HepG2 (cell line): ENCODE measurements at regions not wholly inside any gene's neighbourhood (a gene's known extent, or its start where the extent isn't known, plus 50 kb on each side); places are given as distances from the start of the nearest gene placed in this dataset.
A peak's percentile ranks its signal among the peaks of the same experiment; 100 is the strongest.

ENCODE experiments used
- ATAC-seq: fragments of 200-7000 bp; cut with Tn5 transposase; 3 replicates; pipeline ENCODE4 v1.9.1; 2020; ENCODE audit warnings: mild to moderate bottlenecking, moderate library complexity
- BruUV-seq: library from RNA; stranded (reverse); fragments of 400-500 nt; replicated peaks from 2 replicates; lab custom pipeline; 2021; lab: Mats Ljungman, UMichigan
- CTCF ChIA-PET: fragments of 300-600 bp; formaldehyde crosslinking; extraction: SDS; loops from one replicate; lab custom pipeline; 2021; ENCODE audit warnings: low total read pairs, inconsistent platforms, low intra/inter-chr PET ratio; lab: Yijun Ruan, JAX
- POLR2A ChIA-PET: fragments of 350-600 bp; sonication (Branson Sonifier 250); formaldehyde crosslinking; loops from one replicate; lab custom pipeline; 2020; ENCODE audit warnings: antibody characterized with exemption, inconsistent platforms; lab: Yijun Ruan, JAX
- DNase-seq: peaks from one replicate; pipeline ENCODE4 v3.0.0-alpha.2; 2015; ENCODE audit warnings: low spot score
- FAIRE-seq: peaks from 3 replicates; lab custom pipeline; 2011; peaks lifted over from hg19 to GRCh38; lab: Jason Lieb, UNC
- H2AFZ ChIP-seq: one replicate; pipeline ENCODE4 v1.6.1; 2011; ENCODE audit warnings: low read length, inconsistent platforms
- H3K27ac ChIP-seq: fragments of 300-600 bp; 3 replicates; pipeline ENCODE4 v1.8.0; 2011; ENCODE audit warnings: mixed run types, mild to moderate bottlenecking, mixed read lengths, low read length, inconsistent platforms; ENCODE audit not compliant: insufficient read depth; ENCODE audit errors: extremely low read length
- H3K27me3 ChIP-seq, 2 experiments: fragments of 200-600 bp in 1 of 2; 2 replicates in 1 of 2; 3 replicates in 1 of 2; pipeline versions ENCODE4 v1.6.0 to v1.8.0; 2011; ENCODE audit warnings: low read length in 2 of 2, mild to moderate bottlenecking in 2 of 2, moderate library complexity in 2 of 2, inconsistent platforms in 1 of 2; ENCODE audit not compliant: insufficient read depth in 2 of 2, control insufficient read depth in 1 of 2
- H3K36me3 ChIP-seq, 2 experiments: fragments of 200-600 bp in 1 of 2; replicated peaks in 1 of 2; 2 replicates in 1 of 2; 3 replicates in 1 of 2; pipeline versions ENCODE4 v1.5.1 to v1.8.0; 2011; ENCODE audit warnings: low read length in 2 of 2, inconsistent platforms in 1 of 2; ENCODE audit not compliant: insufficient read depth in 2 of 2, control insufficient read depth in 1 of 2
- H3K4me1 ChIP-seq: 2 replicates; pipeline ENCODE4 v1.5.1; 2012; ENCODE audit warnings: low read length, inconsistent platforms; ENCODE audit not compliant: insufficient read depth
- H3K4me2 ChIP-seq: 2 replicates; pipeline ENCODE4 v1.6.0; 2011; ENCODE audit warnings: low read depth, low read length, inconsistent platforms
- H3K4me3 ChIP-seq, 3 experiments: fragments of 200-600 bp in 1 of 3; sonication (generic), shearing (Covaris generic) in 1 of 3; replicated peaks in 1 of 3; 2 replicates each; pipeline ENCODE4 v1.5.1; 2011 to 2016; ENCODE audit warnings: low read length in 3 of 3, inconsistent platforms in 2 of 3, low read depth in 2 of 3, mild to moderate bottlenecking in 2 of 3, control low read depth in 1 of 3, mixed read lengths in 1 of 3; ENCODE audit not compliant: insufficient read depth in 1 of 3
- H3K79me2 ChIP-seq: one replicate; pipeline ENCODE4 v1.6.1; 2011; ENCODE audit warnings: low read length, inconsistent platforms; ENCODE audit not compliant: insufficient read depth
- H3K9ac ChIP-seq: 2 replicates; pipeline ENCODE4 v1.6.0; 2011; ENCODE audit warnings: mild to moderate bottlenecking, low read depth, low read length, inconsistent platforms; ENCODE audit not compliant: insufficient read depth
- H3K9me3 ChIP-seq: 2 replicates; pipeline ENCODE4 v1.5.1; 2012; ENCODE audit warnings: mild to moderate bottlenecking, low read length
- H4K20me1 ChIP-seq: 2 replicates; pipeline ENCODE4 v1.6.0; 2011; ENCODE audit warnings: inconsistent platforms, mild to moderate bottlenecking, low read length, moderate library complexity; ENCODE audit not compliant: insufficient read depth
- BRD4 ChIP-seq: sonication (generic); formaldehyde crosslinking; IDR thresholded peaks from 2 replicates; pipeline ENCODE4 v1.4.0; 2020; ENCODE audit warnings: missing genetic modification reagents
- CREB1 ChIP-seq, 2 experiments: fragments of 450-650 bp in 1 of 2; IDR thresholded peaks; 2 replicates each; pipeline ENCODE4 v1.6.1; 2016 to 2017; ENCODE audit warnings: control low read depth in 1 of 2, mild to moderate bottlenecking in 1 of 2, missing compliant biosample characterization in 1 of 2, missing genetic modification characterization in 1 of 2
- MAFF ChIP-seq: IDR thresholded peaks from 2 replicates; pipeline ENCODE4 v1.6.1; 2011; ENCODE audit warnings: low read depth, low read length, improper control_type of control experiment
- MAFK ChIP-seq, 2 experiments: IDR thresholded peaks in 1 of 2; conservative IDR thresholded peaks in 1 of 2; 2 replicates each; pipeline ENCODE4 v1.6.1; 2011; ENCODE audit warnings: improper control_type of control experiment in 2 of 2, low read length in 2 of 2
- SP4 ChIP-seq: sonication (generic); formaldehyde crosslinking; IDR thresholded peaks from 2 replicates; pipeline ENCODE4 v1.8.1; 2023; ENCODE audit warnings: mild to moderate bottlenecking, missing genetic modification reagents
- ZBTB26 ChIP-seq: IDR thresholded peaks from 2 replicates; pipeline ENCODE4 v1.6.1; 2016; ENCODE audit warnings: missing compliant biosample characterization, missing genetic modification reagents, borderline replicate concordance
- ZBTB37 ChIP-seq: sonication (generic); formaldehyde crosslinking; IDR thresholded peaks from 2 replicates; pipeline ENCODE4 v1.4.0; 2020; ENCODE audit warnings: mild to moderate bottlenecking, missing genetic modification reagents
- WGBS: methylation state at CpG from one replicate; pipeline ENCODE4 v1.1.6; 2017; ENCODE audit warnings: low lambda C conversion rate; 5-methylcytosine and 5-hydroxymethylcytosine counted together
- in situ Hi-C: cut with HindIII; loops from 2 replicates; pipeline ENCODE4 v1.10.0; 2017; ENCODE audit warnings: low pct_unique_long_range_greater_than_20kb; ENCODE audit not compliant: extremely low pct_ligation_motif_present
- intact Hi-C: fragments of 100-400 bp; cut with micrococcal nuclease; formaldehyde crosslinking; loops from one replicate; pipeline ENCODE4 v1.10.0; 2022; ENCODE audit not compliant: unreplicated experiment

- in situ Hi-C loops (no loop called here), intact Hi-C loops (no loop called here)
- H2AFZ ChIP-seq = no peak overlapping the region
- TF ChIP-seq MAFF (0 out of 2 replicates have a peak, but pooled peaks have one; percentile 8), SP4 (CRISPR knock-in tag) (no peak), MAFK (conservative IDR thresholded peaks at IDR 0.05 in 1 of 2, IDR thresholded peaks at IDR 0.05 in 1 of 2; ENCODE audit: low read length in 2 of 2) (peak; percentile 13 to 37; a peak in 2 of 4 replicates), ZBTB37 (no peak)
- 28% methylated on average over 2 of the region's 2 CpGs for WGBS
- H3K27ac ChIP-seq = no peak overlapping the region
- H4K20me1 ChIP-seq = no peaks in the 10 kb centered on the region
- ChIA-PET CTCF (no interaction called here), POLR2A (no interaction called here)
- no peak for DNase-seq
- no peaks in the 10 kb centered on the region for H3K36me3 ChIP-seq
- 0 out of 2 replicates have a peak, but pooled peaks cover 8% of the 10 kb centered on the region for H3K4me1 ChIP-seq
- H3K4me2 ChIP-seq = no peak overlapping the region
- H3K27me3 ChIP-seq = no peaks in the 10 kb centered on the region
- ATAC-seq = no peak
- no TSS peak for BruUV-seq
- H3K9ac ChIP-seq = no peak overlapping the region
- no peak overlapping the region for H3K4me3 ChIP-seq
- no peaks in the 10 kb centered on the region for H3K79me2 ChIP-seq
- FAIRE-seq = no peak
- no peaks in the 10 kb centered on the region for H3K9me3 ChIP-seq
Measured at GRCh38 chr6:134424165-134424797, 106.4 kb upstream of the SGK1 start.

DNA sequence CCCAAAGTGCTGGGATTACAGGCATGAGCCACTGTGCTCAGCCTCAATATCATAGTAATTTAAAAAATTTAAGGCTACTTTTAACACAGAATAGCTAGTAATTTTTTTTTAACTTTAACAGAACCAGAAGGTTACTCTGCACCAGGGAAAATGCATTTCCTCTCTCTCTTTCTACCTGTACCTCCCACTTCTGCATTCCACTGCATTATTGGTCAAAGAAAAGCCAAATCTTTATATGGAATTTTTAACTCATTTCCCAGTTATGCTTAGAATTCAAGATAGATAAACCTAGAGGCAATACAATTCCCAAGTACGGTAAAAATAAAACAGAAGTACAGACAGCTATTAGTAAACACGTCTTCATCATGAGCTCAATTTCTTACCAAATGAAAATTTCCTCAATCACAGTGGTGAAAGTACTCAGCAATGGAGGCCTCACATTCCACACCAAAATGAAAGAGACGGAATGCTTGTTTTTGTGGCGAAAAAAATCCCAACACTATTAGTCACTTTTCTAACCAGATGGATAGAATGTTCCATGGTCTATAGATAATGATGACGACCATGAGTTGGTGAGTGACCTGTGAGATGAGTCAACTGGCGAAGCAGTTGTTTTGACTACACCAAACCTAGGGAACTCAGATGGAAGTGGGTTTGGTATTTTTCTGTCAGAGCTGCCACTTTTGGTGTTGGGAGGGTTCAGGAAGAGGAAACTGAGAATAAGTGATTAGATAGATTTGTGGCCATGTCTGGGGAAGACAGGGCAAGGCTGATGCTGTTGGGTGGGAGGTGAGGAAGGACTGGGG lies 104.7 kb upstream of the SGK1 start:
- DNase-seq (peak; percentile 20), FAIRE-seq (no peak), ATAC-seq (no peak)
- POLR2A ChIA-PET = no interaction called here
- no peaks in the 10 kb centered on the region for H3K79me2 ChIP-seq
- no peak overlapping the region for H3K27ac ChIP-seq
- BruUV-seq = no TSS peak
- intact Hi-C loops (no loop called here), in situ Hi-C loops (no loop called here)
- H3K9ac ChIP-seq = no peak overlapping the region
- no peaks in the 10 kb centered on the region for H3K27me3 ChIP-seq
- CTCF ChIA-PET = no interaction called here
- 0 out of 2 replicates have a peak, but pooled peaks cover 8% of the 10 kb centered on the region for H3K4me1 ChIP-seq
- TF ChIP-seq ZBTB26 (CRISPR knock-in tag) (no peak), BRD4 (CRISPR knock-in tag) (no peak), CREB1 (IDR thresholded peaks at IDR 0.05) (0 out of 2 replicates have a peak, but pooled peaks have one; percentile 27), CREB1 (CRISPR knock-in tag; IDR thresholded peaks at IDR 0.05) (no peak)
- WGBS = 39% methylated on average over 6 of the region's 6 CpGs
- no peaks in the 10 kb centered on the region for H4K20me1 ChIP-seq
- H3K9me3 ChIP-seq = no peaks in the 10 kb centered on the region
- no peak overlapping the region for H2AFZ ChIP-seq
- H3K4me2 ChIP-seq = no peak overlapping the region
- no peak overlapping the region for H3K4me3 ChIP-seq
- H3K36me3 ChIP-seq = no peaks in the 10 kb centered on the region
